C4-2B (cell line): ENCODE measurements at regions not wholly inside any gene's neighbourhood (a gene's known extent, or its start where the extent isn't known, plus 50 kb on each side); places are given as distances from the start of the nearest gene placed in this dataset.
A peak's percentile ranks its signal among the peaks of the same experiment; 100 is the strongest.

ENCODE experiments used
- H3K27ac ChIP-seq: fragments of 450-650 bp; 2 replicates; pipeline ENCODE4 v1.5.1; 2017
- CTCF ChIP-seq: fragments of 450-650 bp; conservative IDR thresholded peaks from 2 replicates; pipeline ENCODE4 v1.5.1; 2017; ENCODE audit warnings: mild to moderate bottlenecking
- ZFX ChIP-seq: fragments of 450-650 bp; IDR thresholded peaks from 2 replicates; pipeline ENCODE4 v1.6.1; 2017

GRCh38 chr3:101988596-101988995 is 139.3 kb downstream of the NFKBIZ start:
- H3K27ac ChIP-seq: no peak overlapping the region
- TF ChIP-seq ZFX (no peak), CTCF (no peak)

GRCh38 chr3:101989578-101990200 is 140.4 kb downstream of the NFKBIZ start:
- no peak overlapping the region for H3K27ac ChIP-seq
- no peak for TF ChIP-seq ZFX
- no peak for TF ChIP-seq CTCF

- no peak overlapping the region for H3K27ac ChIP-seq
- TF ChIP-seq CTCF (no peak), ZFX (no peak)
Observed at GRCh38 chr3:101992863-101993262, 143.5 kb downstream of the NFKBIZ start.

- no peak overlapping the region for H3K27ac ChIP-seq
- TF ChIP-seq CTCF (no peak), ZFX (no peak)
Observed at GRCh38 chr3:101994386-101994785, 145.1 kb downstream of the NFKBIZ start.

GRCh38 chr3:101995371-101996046 is 146.2 kb downstream of the NFKBIZ start:
- TF ChIP-seq CTCF: no peak
- TF ChIP-seq ZFX: no peak
- H3K27ac ChIP-seq: no peak overlapping the region

- TF ChIP-seq ZFX (no peak), CTCF (no peak)
Observed at GRCh38 chr3:101996832-101997231, 147.5 kb downstream of the NFKBIZ start.

GRCh38 chr3:101998256-101998926 is 149.1 kb downstream of the NFKBIZ start:
- TF ChIP-seq CTCF: peak; percentile 18
- TF ChIP-seq ZFX: no peak
- H3K27ac ChIP-seq: no peak overlapping the region

More at GRCh38 chr3:101996832-101997231, 147.5 kb downstream of the NFKBIZ start:
- no peak overlapping the region for H3K27ac ChIP-seq
